ENCODE measurements at regions not wholly inside any gene's neighbourhood (a gene's known extent, or its start where the extent isn't known, plus 50 kb on each side); places are given as distances from the start of the nearest gene placed in this dataset.

- no peak for TF ChIP-seq CTCF (IDR thresholded peaks at IDR 0.05)
- TF ChIP-seq POLR2A (IDR thresholded peaks at IDR 0.05), result no peak
Measured at GRCh38 chr11:113627946-113628345, 78.2 kb downstream of the TMPRSS5 start.

Data from heart left ventricle (tissue), 13 donors.